Right cardiac atrium (tissue), 5 donors: ENCODE measurements at regions not wholly inside any gene's neighbourhood (a gene's known extent, or its start where the extent isn't known, plus 50 kb on each side); places are given as distances from the start of the nearest gene placed in this dataset.
"Not testable (repeated sequence)": the region's sequence is repeated elsewhere in the genome, so short reads cannot be mapped to it uniquely, and the experiment has no call there.

Source experiments
- ATAC-seq, 2 donors: fragments of 200-7000 bp; cut with Tn5 transposase; one replicate each; pipeline versions ENCODE4 v1.8.0 to v1.9.1; 2020; ENCODE audit warnings: moderate library complexity in 2 of 2, mild to moderate bottlenecking in 1 of 2
- DNase-seq, 3 donors: peaks; one replicate each; pipeline ENCODE4 v3.0.0-alpha.2; 2020
- H3K27ac ChIP-seq: one replicate; pipeline ENCODE4 v1.5.1; 2013; ENCODE audit warnings: mild to moderate bottlenecking, low read length, control low read depth, moderate library complexity
- H3K27me3 ChIP-seq: one replicate; pipeline ENCODE4 v1.6.1; 2013; ENCODE audit not compliant: control insufficient read depth, insufficient read depth
- H3K4me1 ChIP-seq: one replicate; pipeline ENCODE4 v1.6.1; 2013; ENCODE audit warnings: low read length; ENCODE audit not compliant: control insufficient read depth, insufficient read depth
- H3K4me3 ChIP-seq: one replicate; pipeline ENCODE4 v1.5.1; 2013; ENCODE audit warnings: low read length, control low read depth
- H3K9me3 ChIP-seq: one replicate; pipeline ENCODE4 v1.6.1; 2013; ENCODE audit warnings: low read length; ENCODE audit not compliant: control insufficient read depth
- WGBS: extraction: QIAGEN DNeasy Blood & Tissue Kit; methylation state at CpG from one replicate; pipeline ENCODE4 v1.1.7; 2013; 5-methylcytosine and 5-hydroxymethylcytosine counted together
- intact Hi-C, 4 donors: fragments of 100-400 bp; cut with DNase I; formaldehyde crosslinking; loops; one replicate each; pipeline versions ENCODE4 v1.11.0 to v1.14.0; 2022 to 2023
- donor health status: healthy with polysubstance abuse.
- donor health status: DM: no; HTN: yes; CAD: no.
- donor health status: DM: no; HTN: no; CAD: no.
- donor health status: DM: no; HTN: yes; CAD: no; lungs with severe emphysema.
- donor health status: DM: yes; HTN: yes; CAD: no.

DNA sequence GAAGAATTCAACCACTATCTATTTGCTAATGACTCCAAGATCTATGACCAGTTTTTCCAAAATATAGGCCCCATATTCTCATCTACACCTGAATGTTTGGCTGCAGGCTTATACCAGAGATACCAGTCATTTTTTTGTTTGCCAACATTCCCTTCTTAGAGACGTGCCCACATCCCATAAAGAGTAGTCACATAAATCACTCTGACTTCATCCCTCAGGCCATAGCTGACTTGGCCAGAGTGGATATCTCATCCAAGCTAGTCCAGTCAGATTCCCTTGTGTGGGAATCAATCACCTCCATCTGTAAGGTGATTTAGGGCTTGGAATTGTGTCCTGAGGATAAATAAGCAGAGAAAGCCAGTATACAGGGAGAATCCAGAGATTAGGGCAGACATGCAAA is 124.3 kb upstream of the SLC24A2 start:
- Histone ChIP-seq H3K27ac (no peak overlapping the region), H3K27me3 (no peaks in the 10 kb centered on the region), H3K4me1 (no peaks in the 10 kb centered on the region), H3K4me3 (no peak overlapping the region), H3K9me3 (no peaks in the 10 kb centered on the region)
- intact Hi-C loops = no loop called here
- ATAC-seq (no peak), DNase-seq (no peak)
- WGBS = 72% methylated on average over 1 of the region's 1 CpG

DNA sequence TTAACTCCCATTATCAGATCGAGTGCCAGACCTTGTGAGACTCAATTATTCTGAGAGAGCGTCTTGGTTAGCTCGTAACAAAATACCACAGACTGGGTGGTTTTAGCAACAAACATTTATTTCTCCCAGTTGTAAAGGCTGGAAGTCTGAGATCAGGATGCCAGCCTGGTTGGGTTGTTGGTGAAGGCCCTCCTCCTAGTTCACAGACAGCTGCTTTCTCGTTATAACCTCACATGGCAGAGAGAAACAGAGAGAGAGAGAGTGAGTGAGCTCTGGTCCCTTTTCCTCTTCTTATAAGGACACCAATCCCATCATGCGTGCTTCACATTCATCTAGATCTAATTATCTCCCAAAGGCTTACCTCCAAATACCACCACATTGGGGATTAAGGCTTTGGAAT is 114.2 kb upstream of the SLC24A2 start:
- H3K4me1 ChIP-seq = no peaks in the 10 kb centered on the region
- no peak overlapping the region for H3K27ac ChIP-seq
- H3K27me3 ChIP-seq = no peaks in the 10 kb centered on the region
- DNase-seq (no peak), ATAC-seq (no peak)
- WGBS = 81% methylated on average over 5 of the region's 5 CpGs
- no peak overlapping the region for H3K4me3 ChIP-seq
- no peaks in the 10 kb centered on the region for H3K9me3 ChIP-seq
- intact Hi-C loops = no loop called here

DNA sequence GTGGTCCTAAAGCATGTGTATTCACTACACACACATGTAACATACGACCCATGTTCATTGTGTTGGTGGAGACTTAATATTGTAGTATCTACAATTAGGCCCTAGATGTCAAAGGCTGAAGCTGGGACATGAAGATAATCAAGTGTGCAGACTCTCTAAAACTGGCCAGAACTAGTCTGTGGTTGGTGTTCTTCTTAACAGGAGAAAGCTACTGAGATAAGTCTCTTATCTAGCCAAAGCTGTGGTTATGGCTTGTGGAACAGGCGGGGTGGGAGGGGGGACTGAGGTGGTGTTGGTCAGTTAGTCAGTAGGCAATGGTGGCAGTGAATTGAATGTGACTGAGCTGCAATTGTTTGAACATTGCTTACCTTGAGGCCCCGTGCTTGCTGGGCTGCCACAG is 112.7 kb upstream of the SLC24A2 start:
- Histone ChIP-seq H3K9me3 (no peaks in the 10 kb centered on the region), H3K27ac (no peak overlapping the region), H3K4me3 (no peak overlapping the region), H3K4me1 (no peaks in the 10 kb centered on the region), H3K27me3 (no peaks in the 10 kb centered on the region)
- DNase-seq (no peak), ATAC-seq (no peak)
- intact Hi-C loops = no loop called here
- 83% methylated on average over 3 of the region's 3 CpGs for WGBS

DNA sequence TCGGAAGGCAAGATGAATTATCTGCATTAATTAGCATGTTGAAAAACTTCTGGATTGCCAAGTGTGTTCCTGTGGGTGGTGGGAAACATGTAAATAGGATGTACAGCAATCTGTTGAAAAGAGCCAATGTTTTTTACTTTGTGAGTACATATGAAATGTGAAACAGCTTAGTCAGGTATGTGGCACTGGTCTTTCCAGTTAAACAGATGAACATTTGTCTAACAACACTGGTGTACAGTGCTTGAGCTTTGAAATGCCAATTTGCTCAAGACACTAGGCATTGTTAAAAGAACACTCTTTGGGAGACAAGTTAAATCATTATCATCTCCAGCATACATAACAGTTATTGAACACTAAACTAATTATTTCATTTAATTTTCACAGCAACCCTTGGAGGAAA is 107.3 kb upstream of the SLC24A2 start:
- H3K9me3 ChIP-seq = no peaks in the 10 kb centered on the region
- no peaks in the 10 kb centered on the region for H3K4me1 ChIP-seq
- intact Hi-C loops = no loop called here
- ATAC-seq (no peak), DNase-seq (no peak)
- WGBS = 90% methylated on average over 1 of the region's 1 CpG
- H3K27me3 ChIP-seq = no peaks in the 10 kb centered on the region
- no peak overlapping the region for H3K27ac ChIP-seq
- no peak overlapping the region for H3K4me3 ChIP-seq

DNA sequence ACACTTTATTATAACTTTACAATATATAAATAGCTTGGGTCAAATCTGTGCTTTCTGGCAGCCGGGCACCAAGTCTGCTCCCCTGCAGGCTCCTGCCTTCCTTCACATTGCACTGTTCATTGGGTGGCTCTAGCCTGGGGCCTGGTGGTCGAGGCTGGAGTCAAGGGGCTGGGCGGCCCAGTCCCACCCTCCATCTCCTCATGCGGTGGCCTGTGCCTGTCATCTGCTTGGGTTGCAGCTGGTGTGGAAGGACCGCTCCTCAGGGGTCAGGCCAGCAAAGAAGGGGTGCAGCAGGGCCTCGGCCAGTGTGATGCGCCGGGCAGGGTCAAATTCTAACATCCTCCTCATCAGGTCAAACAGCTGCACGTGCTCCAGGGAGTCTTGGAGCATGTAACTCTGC is 106.7 kb upstream of the SLC24A2 start:
- not testable (repeated sequence) for H3K4me1 ChIP-seq
- WGBS = 77% methylated on average over 9 of the region's 9 CpGs

DNA sequence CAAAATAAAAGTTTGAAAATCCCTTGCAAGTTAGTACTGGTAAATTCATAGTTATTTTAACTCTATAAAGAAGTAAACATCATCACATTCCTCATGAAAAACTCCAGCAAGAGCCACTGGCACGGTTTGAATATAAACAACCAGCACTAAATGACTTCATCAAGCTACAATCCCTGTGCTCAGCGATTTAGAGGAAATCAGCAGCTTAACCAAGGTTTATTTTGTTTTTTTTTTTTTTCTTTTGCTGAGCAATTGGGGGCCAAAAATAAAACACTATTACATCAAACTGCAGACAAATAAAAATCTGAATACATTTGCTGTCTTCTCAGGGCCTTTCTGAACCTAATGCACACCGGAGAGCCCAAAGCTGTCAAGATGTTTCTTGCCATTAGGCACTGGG is 106.2 kb upstream of the SLC24A2 start:
- DNase-seq = no peak
- no peak overlapping the region for H3K4me3 ChIP-seq
- no peaks in the 10 kb centered on the region for H3K4me1 ChIP-seq
- 38% methylated on average over 3 of the region's 3 CpGs for WGBS
- intact Hi-C loops = no loop called here
- ATAC-seq = no peak
- H3K27me3 ChIP-seq = no peaks in the 10 kb centered on the region
- H3K9me3 ChIP-seq = no peaks in the 10 kb centered on the region
- no peak overlapping the region for H3K27ac ChIP-seq

More for the DNA sequence above, 106.7 kb upstream of the SLC24A2 start:
- intact Hi-C loops, H3K4me3 ChIP-seq, H3K9me3 ChIP-seq, H3K27ac ChIP-seq, H3K27me3 ChIP-seq, ATAC-seq: not testable (repeated sequence)
- DNase-seq = peak in 1 of 3 donors; percentile 41

DNA sequence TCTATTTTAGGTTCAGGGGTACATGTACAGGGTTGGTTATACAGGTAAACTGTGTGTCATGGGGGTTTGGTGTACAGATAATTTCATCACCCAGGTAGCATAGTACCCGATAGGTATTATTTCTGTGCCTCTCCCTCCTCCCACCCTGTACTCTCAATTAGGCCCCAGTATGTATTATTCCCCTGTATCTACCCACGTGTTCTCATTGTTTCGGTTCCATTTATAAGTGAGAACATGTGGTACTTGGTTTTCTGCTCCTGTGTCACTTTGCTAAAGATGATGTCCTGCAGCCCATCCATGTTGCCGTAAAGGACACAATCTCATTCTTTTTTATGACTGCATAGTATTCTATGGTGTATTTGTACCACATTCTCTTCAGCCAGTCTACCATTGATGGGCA is 96.8 kb upstream of the SLC24A2 start:
- no peaks in the 10 kb centered on the region for H3K9me3 ChIP-seq
- ATAC-seq (no peak), DNase-seq (no peak)
- no peak overlapping the region for H3K4me3 ChIP-seq
- no peak overlapping the region for H3K27ac ChIP-seq
- WGBS = 92% methylated on average over 4 of the region's 4 CpGs
- no peaks in the 10 kb centered on the region for H3K27me3 ChIP-seq
- no peaks in the 10 kb centered on the region for H3K4me1 ChIP-seq
- intact Hi-C loops = no loop called here

DNA sequence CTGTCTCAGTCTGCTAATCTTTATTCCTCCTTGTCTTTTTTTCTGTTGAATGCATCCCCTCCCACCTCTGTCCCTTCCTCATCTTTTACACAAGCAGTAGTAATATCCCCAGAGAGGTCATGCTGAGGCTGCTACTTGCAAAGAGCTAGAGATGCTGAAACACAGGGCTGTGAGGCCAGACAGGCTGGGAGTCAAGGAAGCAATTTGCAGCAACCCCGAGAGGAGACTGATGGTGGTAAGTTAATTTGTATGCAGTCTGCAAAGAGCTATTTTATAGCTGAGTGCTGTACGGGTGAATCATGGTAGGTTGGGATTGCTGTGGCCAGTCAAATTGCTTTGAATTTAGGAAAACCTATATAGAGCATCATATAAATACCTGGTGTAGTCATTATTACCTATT is 90.2 kb upstream of the SLC24A2 start:
- 74% methylated on average over 2 of the region's 2 CpGs for WGBS
- Histone ChIP-seq H3K4me3 (no peak overlapping the region), H3K9me3 (no peaks in the 10 kb centered on the region), H3K27ac (no peak overlapping the region), H3K4me1 (no peaks in the 10 kb centered on the region), H3K27me3 (no peaks in the 10 kb centered on the region)
- DNase-seq (no peak), ATAC-seq (no peak)
- intact Hi-C loops = no loop called here

DNA sequence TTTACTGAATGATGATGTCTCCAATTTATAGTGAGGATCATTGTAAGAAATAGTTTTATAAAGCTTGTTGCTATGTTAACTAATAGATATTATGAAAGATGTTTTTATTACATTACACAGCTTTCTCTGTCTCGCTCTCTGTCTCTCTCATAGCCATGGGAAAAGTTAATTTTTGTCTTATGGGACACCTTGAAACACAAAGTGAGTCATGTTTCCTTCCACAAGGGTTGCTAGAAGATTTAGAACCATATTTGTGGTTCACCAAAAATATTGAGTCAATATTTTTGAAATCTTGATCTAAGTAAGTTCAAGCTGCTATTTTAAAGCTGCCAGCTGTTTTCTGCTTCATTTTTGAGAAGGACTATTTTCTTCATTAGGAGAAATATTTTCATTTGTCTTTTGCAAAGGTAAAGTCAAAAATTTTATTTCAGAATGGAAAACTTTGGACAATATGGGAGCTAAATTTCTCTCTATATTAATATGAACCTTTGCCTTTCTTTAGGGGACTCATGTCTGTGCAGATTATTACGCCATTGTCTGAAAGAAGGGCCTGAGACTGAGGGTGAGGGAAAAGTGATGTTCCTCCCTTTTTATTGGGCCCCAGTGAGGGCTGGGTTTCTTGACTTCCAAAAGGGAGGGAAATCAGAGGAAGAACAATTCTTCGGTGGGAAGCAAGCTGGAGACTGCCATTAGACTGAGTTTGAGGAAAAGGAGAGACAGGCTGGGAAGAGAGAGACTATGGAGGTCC is 87.9 kb upstream of the SLC24A2 start:
- 84% methylated on average over 3 of the region's 3 CpGs for WGBS

DNA sequence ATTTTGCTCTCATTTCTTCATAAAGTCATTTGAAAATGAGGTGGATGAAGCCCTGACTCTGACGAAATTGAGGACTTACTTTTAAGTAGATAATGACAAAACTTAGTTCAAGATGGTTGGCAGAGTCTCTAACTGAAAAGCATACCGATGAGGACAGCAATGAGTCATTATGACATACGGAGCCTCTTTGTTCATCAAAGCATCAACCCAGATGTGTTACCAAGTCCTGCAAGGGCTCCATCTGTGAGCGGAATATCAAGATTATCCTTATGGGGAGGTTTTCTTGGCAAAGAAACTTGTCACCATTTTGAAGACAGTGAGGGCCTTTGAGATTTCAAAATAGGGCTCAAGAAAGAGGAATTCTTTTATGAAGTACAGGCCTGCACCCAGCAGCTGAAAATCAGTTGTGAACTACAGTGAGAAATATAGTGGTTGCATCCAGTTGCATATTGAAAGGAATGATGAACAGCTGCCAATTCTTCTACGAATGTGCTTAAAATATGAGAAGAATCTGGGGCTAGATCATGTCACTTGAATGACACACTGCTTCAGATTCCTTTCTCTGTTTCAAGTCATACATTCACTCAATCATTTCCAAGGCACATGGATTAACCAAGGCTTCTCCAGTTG is 86.6 kb upstream of the SLC24A2 start:
- no peak overlapping the region for H3K4me3 ChIP-seq
- no peaks in the 10 kb centered on the region for H3K27me3 ChIP-seq
- 53% methylated on average over 5 of the region's 5 CpGs for WGBS
- intact Hi-C loops = no loop called here
- DNase-seq (no peak), ATAC-seq (no peak)
- H3K27ac ChIP-seq = no peak overlapping the region
- no peaks in the 10 kb centered on the region for H3K4me1 ChIP-seq
- H3K9me3 ChIP-seq = no peaks in the 10 kb centered on the region

More for the DNA sequence above, 87.9 kb upstream of the SLC24A2 start:
- Histone ChIP-seq H3K4me1 (no peaks in the 10 kb centered on the region), H3K27me3 (no peaks in the 10 kb centered on the region), H3K4me3 (no peak overlapping the region), H3K9me3 (no peaks in the 10 kb centered on the region), H3K27ac (no peak overlapping the region)
- no peak for DNase-seq
- no peak for ATAC-seq
- intact Hi-C loops = no loop called here

DNA sequence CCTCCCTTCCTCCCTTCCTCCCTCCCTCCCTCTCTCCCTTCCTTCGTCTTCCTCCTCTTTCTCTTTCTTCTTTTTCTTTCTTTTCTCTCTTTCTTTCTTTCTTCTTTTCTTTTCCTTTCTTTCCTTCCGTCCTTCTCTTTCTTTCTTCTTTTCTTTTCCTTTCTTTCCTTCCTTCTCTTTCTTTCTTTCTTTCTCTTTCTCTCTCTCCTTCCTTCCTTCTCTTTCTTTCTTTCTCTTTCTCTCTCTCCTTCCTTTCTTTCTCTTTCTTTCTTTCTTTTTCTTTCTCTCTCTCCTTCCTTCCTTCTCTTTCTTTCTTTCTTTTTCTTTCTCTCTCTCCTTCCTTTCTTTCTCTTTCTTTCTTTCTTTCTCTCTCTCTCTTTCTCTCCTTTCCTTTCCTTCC is 84.4 kb upstream of the SLC24A2 start:
- H3K4me1 ChIP-seq, H3K4me3 ChIP-seq, H3K27ac ChIP-seq, ATAC-seq, DNase-seq, H3K27me3 ChIP-seq, H3K9me3 ChIP-seq, intact Hi-C loops: not testable (repeated sequence)
- 72% methylated on average over 2 of the region's 2 CpGs for WGBS
